ENCODE measurements at regions not wholly inside any gene's neighbourhood (a gene's known extent, or its start where the extent isn't known, plus 50 kb on each side); places are given as distances from the start of the nearest gene placed in this dataset.

DNA sequence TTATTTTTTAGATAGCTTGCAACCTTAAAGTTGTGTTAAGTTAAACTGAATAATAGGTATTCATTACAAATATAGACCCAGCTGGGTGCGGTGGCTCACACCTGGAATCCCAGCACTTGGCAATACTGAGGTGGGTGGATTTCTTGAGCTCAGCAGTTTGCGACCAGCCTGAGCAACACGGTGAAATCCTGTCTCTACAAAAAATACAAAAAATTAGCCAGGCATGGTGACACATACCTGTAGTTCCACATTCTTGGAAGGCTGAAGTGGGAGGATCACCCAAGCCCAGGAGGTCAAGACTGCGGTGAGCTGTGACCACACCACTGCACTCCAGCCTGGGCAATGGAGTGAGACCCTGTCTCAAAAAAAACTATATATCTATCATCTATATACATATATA is 386.5 kb downstream of the PCDH17 start:
- Histone ChIP-seq H3K4me3 (replicated peaks; ENCODE audit: insufficient read depth, low read length) (no peak overlapping the region), H3K27ac (replicated peaks) (no peak overlapping the region), H3K27me3 (ENCODE audit: insufficient read depth, poor library complexity, severe bottlenecking) (no peaks in the 10 kb centered on the region)
- DNase-seq (ENCODE audit: low read depth in 1 of 2, low spot score in 1 of 2) = no peak
- TF ChIP-seq SPI1 (IDR thresholded peaks at IDR 0.05; ENCODE audit: borderline replicate concordance, low read depth) (no peak), REST (IDR thresholded peaks at IDR 0.05; ENCODE audit: insufficient replicate concordance, low read depth) (no peak), POLR2AphosphoS5 (IDR thresholded peaks at IDR 0.05; ENCODE audit: low read depth) (no peak), GABPA (IDR thresholded peaks at IDR 0.05; ENCODE audit: low read depth) (no peak)
- TF ChIP-seq, protein P1, sequence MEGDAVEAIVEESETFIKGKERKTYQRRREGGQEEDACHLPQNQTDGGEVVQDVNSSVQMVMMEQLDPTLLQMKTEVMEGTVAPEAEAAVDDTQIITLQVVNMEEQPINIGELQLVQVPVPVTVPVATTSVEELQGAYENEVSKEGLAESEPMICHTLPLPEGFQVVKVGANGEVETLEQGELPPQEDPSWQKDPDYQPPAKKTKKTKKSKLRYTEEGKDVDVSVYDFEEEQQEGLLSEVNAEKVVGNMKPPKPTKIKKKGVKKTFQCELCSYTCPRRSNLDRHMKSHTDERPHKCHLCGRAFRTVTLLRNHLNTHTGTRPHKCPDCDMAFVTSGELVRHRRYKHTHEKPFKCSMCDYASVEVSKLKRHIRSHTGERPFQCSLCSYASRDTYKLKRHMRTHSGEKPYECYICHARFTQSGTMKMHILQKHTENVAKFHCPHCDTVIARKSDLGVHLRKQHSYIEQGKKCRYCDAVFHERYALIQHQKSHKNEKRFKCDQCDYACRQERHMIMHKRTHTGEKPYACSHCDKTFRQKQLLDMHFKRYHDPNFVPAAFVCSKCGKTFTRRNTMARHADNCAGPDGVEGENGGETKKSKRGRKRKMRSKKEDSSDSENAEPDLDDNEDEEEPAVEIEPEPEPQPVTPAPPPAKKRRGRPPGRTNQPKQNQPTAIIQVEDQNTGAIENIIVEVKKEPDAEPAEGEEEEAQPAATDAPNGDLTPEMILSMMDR (IDR thresholded peaks at IDR 0.05; ENCODE audit: insufficient read depth, low read length) = no peak

DNA sequence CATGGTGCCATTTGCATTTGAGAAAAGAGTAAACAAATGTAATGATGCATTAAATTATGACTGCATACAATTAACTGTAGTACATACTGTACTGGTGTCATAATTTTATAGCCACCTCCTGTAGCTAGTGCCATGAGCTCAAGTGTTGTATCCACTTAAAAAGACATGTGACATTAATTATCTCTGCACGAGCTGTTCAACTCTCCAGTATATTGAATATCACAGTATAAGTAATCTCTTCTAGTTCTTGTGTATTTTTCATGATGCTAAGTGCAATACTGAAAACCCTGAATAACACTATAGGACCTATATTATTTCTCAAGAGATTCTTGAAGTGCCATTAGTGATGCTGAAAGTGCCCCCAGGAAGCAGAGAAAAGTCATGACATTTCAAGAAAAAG is 387.3 kb downstream of the PCDH17 start:
- H3K27ac ChIP-seq (replicated peaks) = no peak overlapping the region
- H3K4me3 ChIP-seq (replicated peaks; ENCODE audit: insufficient read depth, low read length) = no peak overlapping the region
- no peaks in the 10 kb centered on the region for H3K27me3 ChIP-seq (ENCODE audit: insufficient read depth, poor library complexity, severe bottlenecking)
- no peak for TF ChIP-seq POLR2AphosphoS5 (IDR thresholded peaks at IDR 0.05; ENCODE audit: low read depth)
- TF ChIP-seq GABPA (IDR thresholded peaks at IDR 0.05; ENCODE audit: low read depth) = no peak
- TF ChIP-seq, protein P1 (IDR thresholded peaks at IDR 0.05; ENCODE audit: insufficient read depth, low read length) = no peak
- TF ChIP-seq SPI1 (IDR thresholded peaks at IDR 0.05; ENCODE audit: borderline replicate concordance, low read depth) = no peak
- TF ChIP-seq REST (IDR thresholded peaks at IDR 0.05; ENCODE audit: insufficient replicate concordance, low read depth) = no peak
- DNase-seq (ENCODE audit: low read depth in 1 of 2, low spot score in 1 of 2) = no peak

DNA sequence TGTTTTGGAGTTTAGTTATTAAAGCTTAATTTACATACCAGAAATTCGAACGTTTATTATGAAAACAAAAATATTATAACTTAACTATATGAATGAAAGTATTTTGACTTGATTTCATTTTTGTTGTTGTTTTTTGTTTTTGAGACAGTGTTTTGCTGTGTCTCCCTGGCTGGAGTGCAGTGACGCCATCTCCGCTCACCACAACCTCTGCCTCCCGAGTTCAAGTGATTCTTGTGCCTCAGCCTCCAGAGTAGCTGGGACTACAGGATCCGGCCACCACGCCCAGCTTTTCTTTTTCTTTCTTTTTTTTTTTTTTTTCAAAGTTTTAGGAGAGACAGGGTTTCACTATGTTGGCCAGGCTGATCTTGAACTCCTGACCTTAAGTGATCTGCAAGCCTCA is 392.6 kb downstream of the PCDH17 start:
- Histone ChIP-seq H3K27ac (replicated peaks) (no peak overlapping the region), H3K27me3 (ENCODE audit: insufficient read depth, poor library complexity, severe bottlenecking) (no peaks in the 10 kb centered on the region), H3K4me3 (replicated peaks; ENCODE audit: insufficient read depth, low read length) (no peak overlapping the region)
- TF ChIP-seq, protein P1 (IDR thresholded peaks at IDR 0.05; ENCODE audit: insufficient read depth, low read length) = no peak
- no peak for TF ChIP-seq GABPA (IDR thresholded peaks at IDR 0.05; ENCODE audit: low read depth)
- no peak for TF ChIP-seq SPI1 (IDR thresholded peaks at IDR 0.05; ENCODE audit: borderline replicate concordance, low read depth)
- TF ChIP-seq REST (IDR thresholded peaks at IDR 0.05; ENCODE audit: insufficient replicate concordance, low read depth) = no peak
- TF ChIP-seq POLR2AphosphoS5 (IDR thresholded peaks at IDR 0.05; ENCODE audit: low read depth) = no peak
- DNase-seq (ENCODE audit: low read depth in 1 of 2, low spot score in 1 of 2) = no peak

All from HL-60 (cell line).